Caco-2 (cell line): ENCODE measurements at regions not wholly inside any gene's neighbourhood (a gene's known extent, or its start where the extent isn't known, plus 50 kb on each side); places are given as distances from the start of the nearest gene placed in this dataset.
"Not testable (repeated sequence)": the region's sequence is repeated elsewhere in the genome, so short reads cannot be mapped to it uniquely, and the experiment has no call there.

Source experiments
- BruUV-seq: library from RNA; stranded (reverse); fragments of 400-500 nt; replicated peaks from 2 replicates; lab custom pipeline; 2021; lab: Mats Ljungman, UMichigan
- CTCF ChIA-PET: fragments of 300-600 bp; sonication (Branson Sonifier 250); formaldehyde crosslinking; loops from one replicate; lab custom pipeline; 2022; ENCODE audit warnings: antibody characterized with exemption; lab: Charles Lee
- POLR2A ChIA-PET: fragments of 300-600 bp; sonication (Branson Sonifier 250); formaldehyde crosslinking; loops from one replicate; lab custom pipeline; 2022; ENCODE audit warnings: antibody characterized with exemption; lab: Charles Lee
- DNase-seq, 2 experiments: peaks; one replicate each; pipeline versions ENCODE4 v3.0.0 to v3.0.0-alpha.2; 2020 to 2022
- H3K27me3 ChIP-seq: replicated peaks from 2 replicates; pipeline ENCODE4 v1.6.0; 2011; ENCODE audit warnings: low read length; ENCODE audit not compliant: control insufficient read depth, insufficient read depth
- H3K36me3 ChIP-seq: 2 replicates; pipeline ENCODE4 v1.5.1; 2011; ENCODE audit warnings: low read length; ENCODE audit not compliant: control insufficient read depth, insufficient read depth
- H3K4me1 ChIP-seq: fragments of 250-450 bp; sonication (Bioruptor Pico); 2 replicates; pipeline ENCODE4 v1.5.1; 2020; ENCODE audit warnings: mild to moderate bottlenecking
- H3K4me3 ChIP-seq: 2 replicates; pipeline ENCODE4 v1.5.1; 2011; ENCODE audit warnings: low read depth, mild to moderate bottlenecking, control low read depth, low read length
- H3K9me3 ChIP-seq: fragments of 250-450 bp; sonication (Bioruptor Pico); 2 replicates; pipeline ENCODE4 v1.5.1; 2020; ENCODE audit warnings: mild to moderate bottlenecking, moderate library complexity
- H3K27ac Mint-ChIP-seq: one replicate; pipeline ENCODE4 v1.8.0; 2022; ENCODE audit warnings: mixed read lengths; ENCODE audit not compliant: unreplicated experiment
- H3K27me3 Mint-ChIP-seq: one replicate; pipeline ENCODE4 v1.8.0; 2022; ENCODE audit warnings: mixed read lengths; ENCODE audit not compliant: insufficient read depth, unreplicated experiment
- H3K36me3 Mint-ChIP-seq: one replicate; pipeline ENCODE4 v1.8.0; 2022; ENCODE audit warnings: mild to moderate bottlenecking, mixed read lengths; ENCODE audit not compliant: insufficient read depth, unreplicated experiment
- H3K4me1 Mint-ChIP-seq: one replicate; pipeline ENCODE4 v1.8.0; 2022; ENCODE audit warnings: low read depth, mixed read lengths; ENCODE audit not compliant: unreplicated experiment
- H3K4me3 Mint-ChIP-seq: one replicate; pipeline ENCODE4 v1.8.0; 2022; ENCODE audit warnings: mild to moderate bottlenecking, moderate library complexity, mixed read lengths; ENCODE audit not compliant: unreplicated experiment
- H3K9me3 Mint-ChIP-seq: one replicate; pipeline ENCODE4 v1.8.0; 2022; ENCODE audit warnings: mixed read lengths; ENCODE audit not compliant: unreplicated experiment
- CTCF ChIP-seq, 2 experiments: fragments of 200-600 bp in 1 of 2; IDR thresholded peaks; 1 replicate in 1 of 2; 2 replicates in 1 of 2; pipeline versions ENCODE4 v1.5.1 to v1.8.0; 2011 to 2022; ENCODE audit warnings: antibody characterized with exemption in 1 of 2, control low read depth in 1 of 2, inconsistent platforms in 1 of 2, low read depth in 1 of 2, low read length in 1 of 2, mild to moderate bottlenecking in 1 of 2, moderate library complexity in 1 of 2; ENCODE audit not compliant: insufficient read depth in 1 of 2, severe bottlenecking in 1 of 2, unreplicated experiment in 1 of 2
- intact Hi-C: fragments of 100-400 bp; cut with micrococcal nuclease; formaldehyde crosslinking; loops from one replicate; pipeline ENCODE4 v1.10.0; 2022; ENCODE audit not compliant: unreplicated experiment

- H3K4me1 Mint-ChIP-seq, result no peaks in the 10 kb centered on the region
- CTCF ChIA-PET, result interaction anchor here (0.6 to 1.2 kb wide), 5 partner anchors 9 to 66 kb away, joined by 3 to 5 read pairs (median 3); no protein-coding TSS in a partner anchor
- no peak for DNase-seq
- H3K9me3 ChIP-seq, result no peaks in the 10 kb centered on the region
- no peaks in the 10 kb centered on the region for H3K36me3 Mint-ChIP-seq
- H3K27ac Mint-ChIP-seq, result no peak overlapping the region
- peaks cover 25% of the 10 kb centered on the region for H3K27me3 Mint-ChIP-seq
- H3K27me3 ChIP-seq, result peaks cover 1% of the 10 kb centered on the region; the same call in 1 of the 2 replicates
- H3K4me1 ChIP-seq, result no peaks in the 10 kb centered on the region
- no peak overlapping the region for H3K4me3 ChIP-seq
- intact Hi-C loops, result no loop called here
- H3K9me3 Mint-ChIP-seq, result no peaks in the 10 kb centered on the region
- no TSS peak for BruUV-seq
- H3K36me3 ChIP-seq, result no peaks in the 10 kb centered on the region
- no peak overlapping the region for H3K4me3 Mint-ChIP-seq
- no peak for TF ChIP-seq CTCF (IDR thresholded peaks at IDR 0.05; ENCODE audit: insufficient read depth in 1 of 2, low read depth in 1 of 2, low read length in 1 of 2, severe bottlenecking in 1 of 2, unreplicated experiment in 1 of 2)
- POLR2A ChIA-PET, result no interaction called here
Observed at GRCh38 chr7:142506601-142507000, 242.7 kb upstream of the PRSS1 start.

GRCh38 chr7:142503949-142504348 is 245.3 kb upstream of the PRSS1 start:
- intact Hi-C loops, result not testable (repeated sequence)

GRCh38 chr7:142503036-142503435 is 245.2 kb upstream of the PRSS58 start:
- H3K9me3 Mint-ChIP-seq, result no peaks in the 10 kb centered on the region
- no peak overlapping the region for H3K4me3 Mint-ChIP-seq
- H3K9me3 ChIP-seq, result no peaks in the 10 kb centered on the region
- no peak overlapping the region for H3K27ac Mint-ChIP-seq
- peaks cover 21% of the 10 kb centered on the region for H3K27me3 Mint-ChIP-seq
- DNase-seq, result no peak
- no TSS peak for BruUV-seq
- POLR2A ChIA-PET, result no interaction called here
- no peaks in the 10 kb centered on the region for H3K36me3 ChIP-seq
- no peaks in the 10 kb centered on the region for H3K4me1 ChIP-seq
- no peaks in the 10 kb centered on the region for H3K4me1 Mint-ChIP-seq
- H3K27me3 ChIP-seq, result no peaks in the 10 kb centered on the region
- no peak for TF ChIP-seq CTCF (IDR thresholded peaks at IDR 0.05; ENCODE audit: insufficient read depth in 1 of 2, low read depth in 1 of 2, low read length in 1 of 2, severe bottlenecking in 1 of 2, unreplicated experiment in 1 of 2)
- intact Hi-C loops, result no loop called here
- CTCF ChIA-PET, result interaction anchor here (1.5 kb wide), 1 partner anchor 19 kb away, joined by 5 read pairs; no protein-coding TSS in a partner anchor
- no peaks in the 10 kb centered on the region for H3K36me3 Mint-ChIP-seq
- no peak overlapping the region for H3K4me3 ChIP-seq

More at GRCh38 chr7:142503949-142504348, 245.3 kb upstream of the PRSS1 start:
- H3K4me1 ChIP-seq, H3K9me3 Mint-ChIP-seq, POLR2A ChIA-PET, H3K36me3 ChIP-seq, BruUV-seq, H3K4me3 ChIP-seq, H3K4me1 Mint-ChIP-seq, H3K27me3 ChIP-seq, H3K36me3 Mint-ChIP-seq, H3K27ac Mint-ChIP-seq, DNase-seq, H3K4me3 Mint-ChIP-seq, H3K9me3 ChIP-seq: not testable (repeated sequence)
- H3K27me3 Mint-ChIP-seq, result peaks cover 21% of the 10 kb centered on the region
- CTCF ChIA-PET, result interaction anchor here (0.6 kb wide), 1 partner anchor 12 kb away, joined by 3 read pairs; no protein-coding TSS in a partner anchor
